GM19324 (cell line): ENCODE measurements at regions not wholly inside any gene's neighbourhood (a gene's known extent, or its start where the extent isn't known, plus 50 kb on each side); places are given as distances from the start of the nearest gene placed in this dataset.
"Not testable (repeated sequence)": the region's sequence is repeated elsewhere in the genome, so short reads cannot be mapped to it uniquely, and the experiment has no call there.

Source experiments
- ATAC-seq: cut with Tn5 transposase; IDR thresholded peaks from one replicate; pipeline ENCODE4 v1.9.1; 2021; ENCODE audit warnings: mild to moderate bottlenecking, moderate library complexity; ENCODE audit not compliant: unreplicated experiment, low FRiP score

- not testable (repeated sequence) for ATAC-seq
These were observed 92.1 kb upstream of the MSH6 start for GRCh38 chr2:47690706-47691325.

- ATAC-seq = no peak
These were observed 92.8 kb upstream of the MSH6 start for GRCh38 chr2:47690132-47690531.

GRCh38 chr2:47689118-47689517 is 93.8 kb upstream of the MSH6 start:
- ATAC-seq = not testable (repeated sequence)

GRCh38 chr2:47688561-47688960 is 94.4 kb upstream of the MSH6 start:
- no peak for ATAC-seq

- no peak for ATAC-seq
These were observed 95.1 kb upstream of the MSH6 start for GRCh38 chr2:47687856-47688255.

- ATAC-seq = no peak
These were observed 96.9 kb upstream of the MSH6 start for GRCh38 chr2:47686018-47686417.

- ATAC-seq = no peak
These were observed 100.7 kb upstream of the MSH6 start for GRCh38 chr2:47682216-47682749.

- ATAC-seq = no peak
These were observed 105.6 kb upstream of the KCNK12 start for GRCh38 chr2:47676261-47676926.

GRCh38 chr2:47675196-47675825 is 104.5 kb upstream of the KCNK12 start:
- no peak for ATAC-seq

- no peak for ATAC-seq
These were observed 95.5 kb upstream of the KCNK12 start for GRCh38 chr2:47666332-47666731.

GRCh38 chr2:47664817-47665216 is 94.0 kb upstream of the KCNK12 start:
- no peak for ATAC-seq

GRCh38 chr2:47662552-47662951 is 91.8 kb upstream of the KCNK12 start:
- ATAC-seq = no peak

GRCh38 chr2:47661310-47661709 is 90.5 kb upstream of the KCNK12 start:
- no peak for ATAC-seq

GRCh38 chr2:47660168-47660567 is 89.4 kb upstream of the KCNK12 start:
- ATAC-seq = no peak

GRCh38 chr2:47658646-47659320 is 88.0 kb upstream of the KCNK12 start:
- no peak for ATAC-seq

- no peak for ATAC-seq
These were observed 87.2 kb upstream of the KCNK12 start for GRCh38 chr2:47657886-47658489.

GRCh38 chr2:47656715-47657600 is 86.2 kb upstream of the KCNK12 start:
- no peak for ATAC-seq

GRCh38 chr2:47655563-47655880 is 84.7 kb upstream of the KCNK12 start:
- no peak for ATAC-seq

GRCh38 chr2:47654790-47655562 is 84.2 kb upstream of the KCNK12 start:
- ATAC-seq = peak; percentile 83
